ENCODE measurements at regions not wholly inside any gene's neighbourhood (a gene's known extent, or its start where the extent isn't known, plus 50 kb on each side); places are given as distances from the start of the nearest gene placed in this dataset.

DNA sequence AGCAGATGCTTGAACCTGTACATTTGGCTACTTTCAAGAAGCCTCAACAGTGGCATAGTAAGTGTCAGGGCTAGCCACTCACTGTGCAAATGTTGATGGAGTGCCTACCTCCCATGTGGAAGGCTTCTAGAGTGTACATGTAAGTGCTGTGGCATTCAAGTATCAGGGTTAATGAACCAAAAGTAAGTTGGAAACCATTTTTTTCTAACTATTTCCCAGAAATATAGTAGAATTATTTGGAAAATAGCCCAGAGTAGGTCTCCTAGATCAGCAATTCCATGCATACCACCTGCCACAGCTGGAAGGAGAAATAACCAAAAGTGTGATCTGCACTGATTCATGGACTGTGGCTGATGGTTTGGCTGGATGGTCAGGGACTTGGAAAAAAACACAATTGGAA, 53.3 kb downstream of the FOXD1 start:
- no peak for DNase-seq (ENCODE audit: low read depth in 1 of 2, low spot score in 1 of 2)
- TF ChIP-seq JUND (IDR thresholded peaks at IDR 0.05; ENCODE audit: low read depth), result no peak

DNA sequence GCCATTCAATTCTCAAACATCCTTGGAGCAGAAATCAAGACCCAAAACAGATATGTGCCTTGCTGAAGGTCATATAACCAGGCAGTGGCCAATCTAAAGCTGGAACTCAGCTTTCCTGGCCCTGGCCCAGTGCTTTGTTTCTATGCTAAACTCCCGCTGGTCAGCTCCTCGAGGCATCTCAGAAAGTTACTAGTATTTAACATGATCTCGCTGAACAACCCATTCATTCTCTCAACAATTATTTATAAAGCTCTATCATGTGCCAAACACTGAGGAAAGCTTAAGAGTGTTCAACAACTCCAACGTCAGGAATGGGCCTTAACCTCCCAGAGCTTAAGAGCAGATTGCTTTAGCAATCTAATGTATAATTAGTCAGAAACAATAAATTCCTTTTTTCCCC, 54.0 kb downstream of the FOXD1 start:
- TF ChIP-seq JUND (IDR thresholded peaks at IDR 0.05; ENCODE audit: low read depth), result no peak

More for the DNA sequence above, 53.3 kb downstream of the FOXD1 start:
- in situ Hi-C loops (cut with HindIII; ENCODE audit: low pct_unique_long_range_greater_than_20kb, low sequenced_read_pairs), result no loop called here

DNA sequence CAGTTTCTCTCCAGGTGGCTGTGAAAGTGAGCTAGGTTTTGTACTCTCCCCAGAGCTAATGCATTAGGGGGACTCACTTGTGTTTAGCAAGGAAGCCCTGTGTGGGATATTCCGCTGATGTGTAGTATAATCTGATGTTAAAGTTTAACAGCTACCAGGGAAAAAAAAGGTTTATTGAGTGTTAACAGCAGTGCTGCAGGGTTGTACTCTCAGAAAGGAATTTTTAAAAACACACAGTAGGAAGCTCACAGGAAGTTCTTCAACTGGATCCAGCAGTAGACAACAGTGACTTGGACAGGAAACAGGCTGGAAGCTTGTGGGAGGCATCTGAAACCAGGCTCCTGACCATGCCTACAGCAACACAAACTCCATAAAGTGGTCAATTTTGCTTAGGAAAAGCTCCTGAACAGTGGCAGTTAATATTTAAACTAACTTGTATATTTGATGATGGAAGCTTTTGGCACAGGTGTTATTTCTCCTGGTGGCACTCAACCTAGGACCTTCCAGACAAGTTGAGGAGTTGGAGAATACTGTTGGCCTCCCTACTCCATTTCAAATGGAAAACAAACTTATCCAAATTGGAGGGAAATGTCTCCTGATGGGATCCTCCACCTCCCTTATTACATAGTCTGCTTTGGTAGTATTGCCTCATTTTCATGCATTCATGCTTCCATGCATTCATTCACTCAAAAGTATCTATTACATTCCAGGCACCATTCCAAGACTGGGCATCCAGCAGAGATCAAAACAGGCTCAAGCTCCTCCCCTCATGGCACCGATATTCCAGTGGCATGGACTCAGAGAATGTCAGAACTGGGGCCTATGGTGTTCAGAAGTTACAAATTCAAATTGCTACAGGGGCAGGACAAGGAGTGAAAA, 54.7 kb downstream of the FOXD1 start:
- no peak for TF ChIP-seq JUND (IDR thresholded peaks at IDR 0.05; ENCODE audit: low read depth)
- DNase-seq (ENCODE audit: low read depth in 1 of 2, low spot score in 1 of 2), result no peak
- in situ Hi-C loops (cut with HindIII; ENCODE audit: low pct_unique_long_range_greater_than_20kb, low sequenced_read_pairs), result no loop called here

More for the DNA sequence above, 54.0 kb downstream of the FOXD1 start:
- DNase-seq (ENCODE audit: low read depth in 1 of 2, low spot score in 1 of 2), result no peak
- in situ Hi-C loops (cut with HindIII; ENCODE audit: low pct_unique_long_range_greater_than_20kb, low sequenced_read_pairs), result no loop called here

DNA sequence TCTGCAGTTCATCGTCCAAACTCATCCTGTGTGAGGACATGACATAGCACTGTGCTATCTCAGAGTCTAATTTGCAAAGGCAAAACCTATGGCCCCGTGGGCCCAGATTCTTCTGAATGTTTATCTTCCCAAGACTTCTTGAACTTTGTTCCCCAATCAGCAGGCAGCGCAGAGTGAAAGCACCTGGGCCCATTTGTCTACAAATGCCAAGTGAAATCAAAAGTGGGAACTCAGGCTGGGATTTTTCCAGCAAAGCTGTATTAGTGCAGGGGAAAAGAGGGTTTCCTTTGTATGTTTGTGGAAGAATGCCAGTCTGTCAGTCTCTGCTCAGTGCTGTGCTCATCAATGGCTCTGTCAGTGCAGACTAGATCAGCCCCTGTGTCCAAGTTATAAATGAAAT, 55.8 kb downstream of the FOXD1 start:
- in situ Hi-C loops (cut with HindIII; ENCODE audit: low pct_unique_long_range_greater_than_20kb, low sequenced_read_pairs), result no loop called here
- no peak for TF ChIP-seq JUND (IDR thresholded peaks at IDR 0.05; ENCODE audit: low read depth)
- no peak for DNase-seq (ENCODE audit: low read depth in 1 of 2, low spot score in 1 of 2)

DNA sequence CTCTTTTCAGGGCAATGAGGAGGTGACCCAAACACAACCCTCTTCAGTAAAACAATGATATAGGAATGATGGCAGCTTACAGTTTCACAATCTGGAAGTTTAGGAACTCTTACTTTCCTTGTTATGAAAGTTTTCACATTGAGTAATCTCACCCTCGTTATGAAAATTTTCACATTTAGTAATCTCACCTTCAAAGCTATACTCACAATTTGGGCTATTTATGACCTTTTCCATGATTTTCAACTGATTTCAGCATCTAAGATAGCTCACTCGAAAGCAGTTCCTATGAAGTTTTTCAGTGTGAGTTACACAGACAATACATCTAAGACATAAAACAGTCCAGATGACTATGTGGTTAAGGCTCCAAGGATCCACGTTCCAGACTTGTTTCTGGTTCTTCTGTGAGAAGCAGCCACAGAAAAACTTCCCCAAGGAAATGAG, 57.1 kb downstream of the FOXD1 start:
- no peak for TF ChIP-seq JUND (IDR thresholded peaks at IDR 0.05; ENCODE audit: low read depth)
- in situ Hi-C loops (cut with HindIII; ENCODE audit: low pct_unique_long_range_greater_than_20kb, low sequenced_read_pairs), result no loop called here
- no peak for DNase-seq (ENCODE audit: low read depth in 1 of 2, low spot score in 1 of 2)

DNA sequence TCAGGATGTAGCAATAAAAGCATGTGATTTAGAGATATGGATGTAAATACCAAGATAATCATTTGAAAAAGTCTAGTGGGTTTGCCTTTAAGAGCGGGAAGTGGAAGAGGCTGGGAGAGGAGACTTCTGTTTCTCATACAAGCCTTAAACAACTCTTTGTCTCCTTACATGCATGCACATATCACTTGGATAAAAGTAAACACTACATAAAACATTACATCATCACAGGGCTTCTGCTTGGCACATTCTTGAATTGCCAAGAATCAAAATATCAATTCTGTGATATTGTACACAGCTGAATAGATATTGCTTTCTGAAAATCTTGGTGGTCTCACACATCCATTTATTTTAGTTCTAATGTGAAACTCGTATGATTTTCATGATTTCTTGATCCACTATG, 57.6 kb downstream of the FOXD1 start:
- in situ Hi-C loops (cut with HindIII; ENCODE audit: low pct_unique_long_range_greater_than_20kb, low sequenced_read_pairs), result no loop called here
- TF ChIP-seq JUND (IDR thresholded peaks at IDR 0.05; ENCODE audit: low read depth), result no peak
- DNase-seq (ENCODE audit: low read depth in 1 of 2, low spot score in 1 of 2), result no peak

DNA sequence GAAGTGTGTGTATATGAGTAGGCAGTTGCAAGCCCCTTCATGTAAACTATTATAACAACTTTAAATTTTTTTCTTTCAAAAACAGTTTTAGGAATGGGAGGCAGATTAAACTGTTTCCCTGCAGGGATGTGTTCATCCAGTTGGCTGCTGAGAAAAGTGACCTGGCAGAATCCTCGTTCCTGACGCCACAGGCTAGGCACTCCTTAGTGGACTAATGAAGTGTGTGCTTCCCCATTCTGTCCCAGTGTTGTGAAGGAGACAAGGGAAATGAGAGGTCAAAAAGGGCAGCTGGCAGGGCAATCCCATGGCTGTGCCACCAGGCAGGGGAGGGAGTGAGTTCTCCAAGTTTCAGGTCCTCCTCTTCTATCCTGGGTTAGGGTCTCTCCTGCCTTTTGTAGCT, 59.8 kb downstream of the FOXD1 start:
- TF ChIP-seq JUND (IDR thresholded peaks at IDR 0.05; ENCODE audit: low read depth), result no peak
- no peak for DNase-seq (ENCODE audit: low read depth in 1 of 2, low spot score in 1 of 2)
- in situ Hi-C loops (cut with HindIII; ENCODE audit: low pct_unique_long_range_greater_than_20kb, low sequenced_read_pairs), result no loop called here

DNA sequence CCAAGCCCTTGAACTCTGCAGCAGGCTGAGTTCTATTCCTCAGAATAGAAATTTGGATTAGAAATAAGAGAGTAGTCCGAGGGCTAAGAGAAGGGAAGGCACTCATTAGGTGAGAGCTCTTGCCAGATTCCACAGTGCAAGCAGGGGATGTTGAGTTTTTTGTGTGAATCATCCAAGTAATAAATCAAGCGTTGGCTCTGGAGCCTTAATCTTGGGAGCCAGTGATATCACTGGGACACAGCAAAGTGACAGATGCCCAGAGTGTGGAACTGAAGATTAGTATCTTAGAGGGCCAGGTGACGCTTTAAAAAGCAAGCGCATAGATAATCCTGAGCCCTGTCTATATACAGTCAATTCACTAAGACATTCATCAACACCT, 60.3 kb downstream of the FOXD1 start:
- DNase-seq (ENCODE audit: low read depth in 1 of 2, low spot score in 1 of 2), result no peak
- in situ Hi-C loops (cut with HindIII; ENCODE audit: low pct_unique_long_range_greater_than_20kb, low sequenced_read_pairs), result no loop called here
- TF ChIP-seq JUND (IDR thresholded peaks at IDR 0.05; ENCODE audit: low read depth), result no peak

DNA sequence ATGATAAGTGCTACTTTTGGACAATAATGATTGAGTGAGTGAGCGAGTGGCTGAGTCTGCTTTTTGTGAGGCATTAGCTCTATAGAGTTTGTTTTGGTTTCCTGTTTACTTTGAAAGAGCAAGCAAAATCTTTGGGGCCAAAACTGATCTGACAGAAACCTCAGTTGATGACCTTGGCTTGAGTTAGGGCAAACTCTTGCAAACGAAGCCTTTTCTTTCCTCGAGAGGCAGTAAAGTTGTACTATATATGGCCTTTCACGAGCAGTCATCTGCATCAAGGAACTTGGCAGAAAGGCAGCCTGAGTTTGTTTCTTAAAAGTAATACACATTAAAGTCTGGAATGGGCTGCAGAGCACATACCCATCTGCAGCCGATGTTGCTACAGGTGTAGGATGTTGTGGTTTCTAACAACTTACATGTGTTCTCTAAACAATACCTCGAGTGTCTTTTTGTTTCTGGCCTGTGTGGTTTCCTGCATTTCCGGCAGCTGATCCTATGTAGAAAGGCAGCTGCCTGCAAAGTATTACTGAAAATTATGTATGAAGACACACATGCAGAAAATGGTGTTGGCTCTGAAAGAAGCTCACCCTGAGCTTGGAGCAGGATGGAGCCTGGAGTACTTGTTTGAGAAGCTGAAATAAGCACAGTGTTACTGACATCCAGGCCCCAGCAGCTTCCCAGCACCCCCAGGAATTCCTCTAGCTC, 60.8 kb downstream of the FOXD1 start:
- no peak for DNase-seq (ENCODE audit: low read depth in 1 of 2, low spot score in 1 of 2)
- no peak for TF ChIP-seq JUND (IDR thresholded peaks at IDR 0.05; ENCODE audit: low read depth)
- in situ Hi-C loops (cut with HindIII; ENCODE audit: low pct_unique_long_range_greater_than_20kb, low sequenced_read_pairs), result no loop called here

DNA sequence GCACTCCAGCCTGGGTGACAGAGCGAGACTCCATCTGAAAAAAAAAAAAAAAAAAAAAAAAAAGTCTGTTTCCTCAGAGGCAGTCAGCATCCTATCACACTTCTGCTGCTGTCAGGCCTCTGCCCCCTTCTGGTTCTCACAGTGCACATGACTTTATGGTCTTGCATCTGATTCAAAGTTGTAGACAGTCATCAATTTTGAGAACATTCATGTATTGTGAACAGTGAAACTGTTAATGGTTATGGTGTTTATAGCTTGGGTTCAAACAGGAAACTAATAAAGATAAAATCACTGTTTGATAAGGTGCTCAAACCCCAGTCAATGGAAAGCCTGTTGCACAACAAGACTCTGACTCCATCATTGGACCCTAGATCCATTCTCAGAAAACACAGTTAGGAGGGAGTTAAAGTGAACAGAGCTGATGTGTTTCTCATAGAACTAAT, 61.4 kb downstream of the FOXD1 start:
- in situ Hi-C loops (cut with HindIII; ENCODE audit: low pct_unique_long_range_greater_than_20kb, low sequenced_read_pairs), result no loop called here
- DNase-seq (ENCODE audit: low read depth in 1 of 2, low spot score in 1 of 2), result no peak
- TF ChIP-seq JUND (IDR thresholded peaks at IDR 0.05; ENCODE audit: low read depth), result no peak

DNA sequence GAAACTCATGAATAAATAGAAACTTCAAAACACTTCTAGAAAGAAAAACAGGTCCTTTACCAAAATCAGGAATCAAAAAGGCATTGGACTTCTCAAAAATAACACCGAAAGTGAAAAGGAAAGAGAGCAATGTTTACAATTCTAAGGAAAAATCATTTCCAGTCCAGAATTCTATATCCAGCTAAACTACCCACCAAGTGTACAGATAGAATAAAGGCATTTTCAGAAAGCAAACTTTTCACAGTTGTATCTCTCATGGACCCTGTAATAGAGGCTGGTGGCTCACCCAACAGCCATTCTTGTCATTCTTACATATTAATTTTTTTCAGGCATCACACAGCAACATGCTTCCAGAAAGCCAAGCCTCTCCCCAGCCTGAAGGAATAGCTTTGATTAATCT, 63.7 kb downstream of the FOXD1 start:
- in situ Hi-C loops (cut with HindIII; ENCODE audit: low pct_unique_long_range_greater_than_20kb, low sequenced_read_pairs), result no loop called here
- no peak for DNase-seq (ENCODE audit: low read depth in 1 of 2, low spot score in 1 of 2)
- no peak for TF ChIP-seq JUND (IDR thresholded peaks at IDR 0.05; ENCODE audit: low read depth)

DNA sequence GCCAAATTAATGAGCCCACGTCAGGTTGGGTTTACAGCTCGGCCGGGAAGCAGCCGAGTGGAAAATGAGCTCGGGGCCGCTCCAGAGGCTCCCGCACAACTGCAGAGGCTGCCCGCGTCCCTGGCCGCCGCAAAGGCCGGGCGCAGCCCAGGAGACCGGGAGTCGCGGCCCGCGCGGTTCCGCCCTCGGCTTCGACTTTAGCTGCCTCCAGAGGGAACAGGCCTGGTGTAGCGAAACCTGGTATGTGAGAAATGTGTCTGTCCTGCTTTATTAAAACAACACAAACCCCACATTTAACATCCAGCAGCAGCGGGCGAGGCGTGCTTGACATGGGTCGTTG, 66.2 kb downstream of the FOXD1 start:
- no peak for DNase-seq (ENCODE audit: low read depth in 1 of 2, low spot score in 1 of 2)
- TF ChIP-seq JUND (IDR thresholded peaks at IDR 0.05; ENCODE audit: low read depth), result no peak
- in situ Hi-C loops (cut with HindIII; ENCODE audit: low pct_unique_long_range_greater_than_20kb, low sequenced_read_pairs), result no loop called here
